HG02623 (cell line): ENCODE measurements at regions not wholly inside any gene's neighbourhood (a gene's known extent, or its start where the extent isn't known, plus 50 kb on each side); places are given as distances from the start of the nearest gene placed in this dataset.
A peak's percentile ranks its signal among the peaks of the same experiment; 100 is the strongest.

ENCODE experiments used
- ATAC-seq: cut with Tn5 transposase; IDR thresholded peaks from one replicate; pipeline ENCODE4 v1.9.1; 2021; ENCODE audit warnings: moderate library complexity; ENCODE audit not compliant: unreplicated experiment

- peak; percentile 67 for ATAC-seq
Observed at GRCh38 chr9:108565651-108566378, 290.0 kb downstream of the ACTL7B start.

- no peak for ATAC-seq
Observed at GRCh38 chr9:108562176-108562575, 293.6 kb downstream of the ACTL7B start.

- ATAC-seq: no peak
Observed at GRCh38 chr9:108559432-108559831, 296.4 kb downstream of the ACTL7B start.

DNA sequence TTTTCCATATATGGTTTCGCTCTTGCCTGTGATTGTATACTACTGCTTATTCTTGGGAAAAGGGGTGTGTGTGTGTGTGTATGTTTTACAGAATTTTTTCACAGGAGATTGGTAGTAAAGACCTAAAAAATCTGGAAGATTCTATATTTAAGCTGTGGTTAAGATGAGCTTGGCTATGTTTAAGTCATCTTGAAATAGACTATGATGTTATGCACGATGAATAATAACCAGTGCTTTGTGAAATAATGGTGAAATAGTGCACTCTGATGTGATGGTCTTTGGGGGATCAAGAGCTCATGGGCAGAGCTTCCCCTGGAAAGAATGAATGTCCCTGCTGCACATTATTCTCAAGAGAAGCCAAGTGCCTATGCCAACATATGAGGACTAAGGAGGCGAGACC is 301.0 kb downstream of the ACTL7B start:
- ATAC-seq: no peak

GRCh38 chr9:108553111-108553635 is 302.6 kb downstream of the ACTL7B start:
- ATAC-seq: no peak

GRCh38 chr9:108552459-108553040 is 303.2 kb downstream of the ACTL7B start:
- no peak for ATAC-seq

GRCh38 chr9:108551030-108551841 is 304.6 kb downstream of the ACTL7B start:
- ATAC-seq: no peak

DNA sequence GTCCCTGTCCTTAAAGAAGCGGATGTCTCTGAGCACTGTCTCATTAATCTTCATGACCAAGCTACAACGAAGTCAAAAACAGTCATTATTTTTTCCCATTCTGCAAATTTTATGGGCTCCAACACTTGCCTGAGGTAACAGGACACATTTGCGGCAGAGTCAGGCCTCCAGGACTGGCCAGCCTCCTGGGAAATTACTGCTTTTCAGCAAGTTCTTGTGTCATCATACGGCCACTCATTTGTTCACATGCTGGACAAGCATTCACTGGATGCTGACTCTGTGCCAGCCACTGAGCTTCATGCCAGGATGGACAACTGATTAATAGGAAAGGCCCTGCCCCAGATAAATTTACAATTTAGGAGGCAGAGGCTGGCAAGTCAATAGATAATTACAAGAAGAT is 305.7 kb downstream of the ACTL7B start:
- ATAC-seq: no peak

GRCh38 chr9:108549184-108549583 is 306.6 kb downstream of the ACTL7B start:
- no peak for ATAC-seq

- no peak for ATAC-seq
Observed at GRCh38 chr9:108547411-108548135, 308.2 kb downstream of the ACTL7B start.

GRCh38 chr9:108546215-108546614 is 309.6 kb downstream of the ACTL7B start:
- no peak for ATAC-seq

GRCh38 chr9:108545436-108545835 is 310.4 kb downstream of the ACTL7B start:
- no peak for ATAC-seq

- ATAC-seq: no peak
Observed at GRCh38 chr9:108544866-108545265, 310.9 kb downstream of the ACTL7B start.

DNA sequence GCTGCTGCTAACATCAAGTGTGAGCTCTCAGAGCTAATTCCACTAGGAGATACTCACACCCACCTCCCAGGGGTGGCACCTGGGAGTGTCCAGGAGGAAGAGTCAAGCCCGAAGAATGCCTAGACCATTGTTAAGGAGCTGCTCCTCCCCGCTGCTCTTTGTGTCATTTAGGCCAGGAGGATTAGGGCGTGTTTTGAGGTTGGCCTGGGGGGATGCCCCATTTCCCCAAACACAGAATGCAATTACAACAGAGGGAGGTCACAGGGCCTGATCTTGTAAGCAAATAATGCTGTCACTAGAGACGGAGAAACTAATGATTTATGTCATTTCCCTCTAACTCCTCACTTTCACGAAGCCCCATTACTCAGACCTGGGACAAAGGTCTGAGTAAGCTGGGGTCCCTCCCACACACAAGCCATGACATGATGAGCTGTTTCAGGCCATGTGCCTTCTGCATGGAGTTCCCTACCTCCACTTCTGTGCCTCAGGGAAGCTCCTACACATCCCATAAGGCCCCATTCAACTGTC is 312.5 kb downstream of the ACTL7B start:
- no peak for ATAC-seq

- ATAC-seq: no peak
Observed at GRCh38 chr9:108537756-108538155, 318.0 kb downstream of the ACTL7B start.

GRCh38 chr9:108536836-108537601 is 318.8 kb downstream of the ACTL7B start:
- ATAC-seq: no peak

DNA sequence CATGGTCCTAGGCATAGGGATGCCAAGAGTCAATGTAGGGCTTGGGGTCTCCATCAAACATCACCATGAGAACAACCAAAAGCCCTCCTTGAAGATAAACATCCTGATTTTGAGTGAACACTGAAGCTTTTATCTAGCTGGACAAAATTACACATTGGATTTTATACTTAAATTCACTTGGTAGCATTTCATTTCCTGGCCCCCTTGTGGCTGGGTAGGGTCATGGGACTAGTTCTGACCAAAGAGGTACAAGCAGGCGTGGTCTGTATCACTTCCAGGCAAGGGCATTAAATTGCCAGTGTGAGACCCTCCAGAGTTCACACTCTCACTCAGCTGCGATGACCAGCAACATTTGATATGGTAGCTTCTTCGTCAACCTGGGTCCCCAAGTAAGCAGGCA is 320.3 kb downstream of the ACTL7B start:
- ATAC-seq: peak; percentile 57

DNA sequence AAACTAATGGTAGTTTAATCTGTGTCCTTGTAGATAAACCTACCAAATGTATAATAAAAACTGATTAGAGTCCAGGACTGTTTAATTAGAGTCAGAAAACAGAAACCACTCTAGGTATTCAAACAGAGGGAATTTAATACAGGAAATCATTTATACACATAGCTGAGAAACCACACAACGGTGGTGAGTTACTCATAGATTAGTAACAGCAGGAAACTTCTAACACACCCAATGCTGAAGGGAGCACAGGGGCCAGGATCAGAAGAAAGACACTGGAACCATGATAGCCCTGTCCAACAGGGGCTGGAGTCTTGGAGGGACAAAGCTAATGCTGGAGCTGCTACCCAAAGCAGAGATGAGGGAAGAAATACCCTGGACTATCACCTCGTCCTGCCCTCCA is 321.0 kb downstream of the ACTL7B start:
- ATAC-seq: no peak

DNA sequence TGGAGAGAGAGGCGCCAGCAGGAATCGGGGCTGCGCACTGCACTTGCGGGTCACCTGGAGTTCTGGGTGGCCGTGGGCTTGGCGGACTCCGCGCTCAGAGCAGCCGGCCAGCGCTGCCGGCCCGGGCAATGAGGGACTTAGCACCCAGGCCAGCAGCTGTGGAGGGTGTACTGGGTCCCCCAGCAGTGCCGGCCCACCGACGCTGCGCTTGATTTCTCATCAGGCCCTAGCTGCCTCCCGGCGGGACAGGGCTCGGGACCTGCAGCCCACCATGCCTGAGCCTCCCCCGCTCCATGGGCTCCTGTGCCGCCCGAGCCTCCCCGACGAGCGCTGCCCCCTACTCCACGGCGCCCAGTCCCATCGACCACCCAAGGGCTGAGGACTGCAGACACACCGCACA is 325.6 kb downstream of the ACTL7B start:
- ATAC-seq: no peak

GRCh38 chr9:108528231-108528630 is 327.6 kb downstream of the ACTL7B start:
- ATAC-seq: no peak
